Omental fat pad (tissue), 3 donors: ENCODE measurements at regions not wholly inside any gene's neighbourhood (a gene's known extent, or its start where the extent isn't known, plus 50 kb on each side); places are given as distances from the start of the nearest gene placed in this dataset.

Source experiments
- ATAC-seq: fragments of 150-250 bp; one replicate; pipeline ENCODE4 v1.9.1; 2016; ENCODE audit warnings: mild to moderate bottlenecking, moderate library complexity; ENCODE audit not compliant: low FRiP score
- DNase-seq: peaks from one replicate; pipeline ENCODE4 v3.0.0-alpha.2; 2019; ENCODE audit warnings: low spot score
- TF ChIP-seq, protein P1 (sequence below), 3 donors: fragments of 450-650 bp; IDR thresholded peaks; one replicate each; pipeline ENCODE4 v1.5.1; 2016 to 2017; ENCODE audit warnings: antibody characterized with exemption in 3 of 3, mild to moderate bottlenecking in 3 of 3, moderate library complexity in 2 of 3

- DNase-seq, result no peak
- no peak for ATAC-seq
- TF ChIP-seq, protein P1, sequence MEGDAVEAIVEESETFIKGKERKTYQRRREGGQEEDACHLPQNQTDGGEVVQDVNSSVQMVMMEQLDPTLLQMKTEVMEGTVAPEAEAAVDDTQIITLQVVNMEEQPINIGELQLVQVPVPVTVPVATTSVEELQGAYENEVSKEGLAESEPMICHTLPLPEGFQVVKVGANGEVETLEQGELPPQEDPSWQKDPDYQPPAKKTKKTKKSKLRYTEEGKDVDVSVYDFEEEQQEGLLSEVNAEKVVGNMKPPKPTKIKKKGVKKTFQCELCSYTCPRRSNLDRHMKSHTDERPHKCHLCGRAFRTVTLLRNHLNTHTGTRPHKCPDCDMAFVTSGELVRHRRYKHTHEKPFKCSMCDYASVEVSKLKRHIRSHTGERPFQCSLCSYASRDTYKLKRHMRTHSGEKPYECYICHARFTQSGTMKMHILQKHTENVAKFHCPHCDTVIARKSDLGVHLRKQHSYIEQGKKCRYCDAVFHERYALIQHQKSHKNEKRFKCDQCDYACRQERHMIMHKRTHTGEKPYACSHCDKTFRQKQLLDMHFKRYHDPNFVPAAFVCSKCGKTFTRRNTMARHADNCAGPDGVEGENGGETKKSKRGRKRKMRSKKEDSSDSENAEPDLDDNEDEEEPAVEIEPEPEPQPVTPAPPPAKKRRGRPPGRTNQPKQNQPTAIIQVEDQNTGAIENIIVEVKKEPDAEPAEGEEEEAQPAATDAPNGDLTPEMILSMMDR (IDR thresholded peaks at IDR 0.05), result no peak
These were observed 103.6 kb downstream of the ATP23 start for GRCh38 chr12:58044966-58045365.

- ATAC-seq (no peak), DNase-seq (no peak)
- TF ChIP-seq, protein P1 (IDR thresholded peaks at IDR 0.05), result no peak
These were observed 104.9 kb downstream of the ATP23 start for GRCh38 chr12:58046271-58046670.

GRCh38 chr12:58051378-58051777 lies 110.0 kb downstream of the ATP23 start:
- TF ChIP-seq, protein P1 (IDR thresholded peaks at IDR 0.05), result no peak
- no peak for ATAC-seq
- no peak for DNase-seq

GRCh38 chr12:58064666-58065065 lies 123.3 kb downstream of the ATP23 start:
- ATAC-seq, result no peak
- no peak for DNase-seq

DNA sequence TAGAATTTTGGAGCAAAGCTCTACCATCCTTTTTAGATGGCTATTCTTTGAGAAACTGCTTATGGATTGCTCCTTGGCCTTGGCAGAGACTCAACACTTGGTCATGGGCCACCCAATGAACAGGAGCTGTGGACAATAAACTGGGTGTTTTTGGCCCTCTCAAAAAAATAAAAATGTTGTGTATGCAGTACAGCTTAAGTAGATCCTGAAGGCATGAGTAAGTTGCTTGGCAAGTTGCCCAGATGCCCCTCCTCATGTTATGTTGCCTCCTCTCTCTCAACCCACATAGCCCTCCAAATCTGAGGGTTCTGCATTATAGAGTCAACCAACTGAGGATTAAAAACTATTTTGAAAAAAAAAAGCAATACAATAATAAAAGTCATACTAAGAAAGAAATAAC lies 124.9 kb downstream of the ATP23 start:
- TF ChIP-seq, protein P1 (IDR thresholded peaks at IDR 0.05), result no peak
- ATAC-seq, result no peak

More at GRCh38 chr12:58064666-58065065, 123.3 kb downstream of the ATP23 start:
- TF ChIP-seq, protein P1 (IDR thresholded peaks at IDR 0.05), result no peak

GRCh38 chr12:58067610-58068387 lies 126.4 kb downstream of the ATP23 start:
- ATAC-seq (no peak), DNase-seq (no peak)
- TF ChIP-seq, protein P1 (IDR thresholded peaks at IDR 0.05), result no peak

More for the DNA sequence above, 124.9 kb downstream of the ATP23 start:
- no peak for DNase-seq

- ATAC-seq, result no peak
- TF ChIP-seq, protein P1 (IDR thresholded peaks at IDR 0.05), result no peak
- no peak for DNase-seq
These were observed 127.3 kb downstream of the ATP23 start for GRCh38 chr12:58068706-58069105.
